GM12892 (cell line): ENCODE measurements at regions not wholly inside any gene's neighbourhood (a gene's known extent, or its start where the extent isn't known, plus 50 kb on each side); places are given as distances from the start of the nearest gene placed in this dataset.

Experiments
- POLR2A ChIP-seq: IDR thresholded peaks from 2 replicates; pipeline ENCODE4 v1.6.1; 2011; ENCODE audit warnings: low read depth, low read length, control low read depth
- POLR2AphosphoS5 ChIP-seq: IDR thresholded peaks from 2 replicates; pipeline ENCODE4 v1.6.1; 2011; ENCODE audit warnings: low read depth, low read length, control low read depth
- TAF1 ChIP-seq: IDR thresholded peaks from 2 replicates; pipeline ENCODE4 v1.6.1; 2011; ENCODE audit warnings: low read depth, mild to moderate bottlenecking, control low read depth, low read length, borderline replicate concordance

DNA sequence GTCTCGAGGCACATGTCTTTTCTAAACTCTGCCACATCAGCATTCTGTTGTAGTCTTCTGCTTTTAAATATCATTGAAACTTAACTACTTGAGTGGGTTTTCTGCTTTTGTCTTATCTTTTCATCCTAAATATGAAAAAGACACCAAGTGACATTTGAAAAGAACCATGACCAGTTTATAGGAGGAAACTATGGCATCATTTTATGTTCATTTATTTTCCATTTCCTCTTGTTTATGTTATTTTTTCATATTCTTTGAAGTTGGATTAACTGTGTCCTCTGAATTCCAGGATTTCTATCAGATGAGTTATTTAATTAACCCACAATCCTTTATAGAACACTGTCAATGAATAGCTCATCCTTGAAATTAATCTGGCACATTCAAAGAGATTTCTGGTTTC is 93.4 kb upstream of the ARHGAP28 start:
- TF ChIP-seq POLR2A (no peak), POLR2AphosphoS5 (no peak), TAF1 (no peak)
